A549 (cell line): ENCODE measurements at regions not wholly inside any gene's neighbourhood (a gene's known extent, or its start where the extent isn't known, plus 50 kb on each side); places are given as distances from the start of the nearest gene placed in this dataset.

Experiments used
- ATAC-seq, 2 experiments: fragments of 200-7000 bp in 1 of 2; fragments of >200 bp in 1 of 2; cut with Nextera tagmentation in 1 of 2; cut with Tn5 transposase in 1 of 2; 3 replicates each; pipeline versions ENCODE4 v1.8.0 to v1.9.1; 2018 to 2020; ENCODE audit warnings: mild to moderate bottlenecking in 1 of 2, moderate library complexity in 1 of 2
- CTCF ChIA-PET: fragments of 300-600 bp; sonication (Branson Sonifier 250); formaldehyde crosslinking; extraction: SDS; loops from one replicate; lab custom pipeline; 2021; ENCODE audit warnings: antibody characterized with exemption, inconsistent platforms; lab: Yijun Ruan, JAX
- POLR2A ChIA-PET: fragments of 350-600 bp; formaldehyde crosslinking; extraction: SDS; loops from one replicate; lab custom pipeline; 2021; ENCODE audit warnings: antibody characterized with exemption, inconsistent platforms; lab: Yijun Ruan, JAX
- DNase-seq, 2 experiments: peaks; one replicate each; pipeline versions ENCODE4 v3.0.0 to v3.0.0-alpha.2; 2011 to 2016; ENCODE audit warnings: low read depth in 1 of 2, low spot score in 1 of 2
- FAIRE-seq: peaks from 2 replicates; lab custom pipeline; 2011; peaks lifted over from hg19 to GRCh38; lab: Jason Lieb, UNC
- H3K27ac ChIP-seq, 2 experiments: fragments of >200 bp; sonication (Bioruptor Twin); formaldehyde crosslinking; 3 replicates each; pipeline ENCODE4 v1.5.1; 2016 to 2017
- H3K4me1 ChIP-seq: fragments of >200 bp; sonication (Bioruptor Twin); formaldehyde crosslinking; 3 replicates; pipeline ENCODE4 v1.6.1; 2016
- H3K4me2 ChIP-seq: fragments of >200 bp; sonication (Bioruptor Twin); formaldehyde crosslinking; 3 replicates; pipeline ENCODE4 v1.6.1; 2016
- H3K4me3 ChIP-seq: fragments of >200 bp; sonication (Bioruptor Twin); formaldehyde crosslinking; 3 replicates; pipeline ENCODE4 v1.5.1; 2016
- H3K9me3 ChIP-seq: fragments of >200 bp; sonication (Bioruptor Twin); formaldehyde crosslinking; 3 replicates; pipeline ENCODE4 v1.6.1; 2016
- CBX8 ChIP-seq: fragments of 200-600 bp; sonication (generic); IDR thresholded peaks from 2 replicates; pipeline ENCODE4 v1.6.1; 2016
- CEBPB ChIP-seq, 2 experiments: fragments of >200 bp in 1 of 2; sonication (Bioruptor Twin) in 1 of 2; formaldehyde crosslinking in 1 of 2; IDR thresholded peaks; 2 replicates each; pipeline ENCODE4 v1.6.1; 2012 to 2016
- CTCF ChIP-seq: fragments of >200 bp; sonication (Bioruptor Twin); formaldehyde crosslinking; IDR thresholded peaks from 3 replicates; pipeline ENCODE4 v1.5.1; 2016
- E2F6 ChIP-seq: IDR thresholded peaks from 2 replicates; pipeline ENCODE4 v1.6.1; 2012; ENCODE audit warnings: low read depth, borderline replicate concordance
- EHF ChIP-seq: fragments of 250-450 bp; sonication (Bioruptor Pico); IDR thresholded peaks from 2 replicates; pipeline ENCODE4 v1.5.0; 2020; ENCODE audit warnings: mild to moderate bottlenecking
- EHMT2 ChIP-seq: fragments of 200-600 bp; sonication (generic); IDR thresholded peaks from 2 replicates; pipeline ENCODE4 v1.6.1; 2016; ENCODE audit warnings: antibody characterized with exemption, low read depth, mild to moderate bottlenecking, moderate library complexity
- ELK1 ChIP-seq: fragments of 150-350 bp; IDR thresholded peaks from 2 replicates; pipeline ENCODE4 v1.6.1; 2014; ENCODE audit warnings: low read depth, mild to moderate bottlenecking, low read length
- HDAC2 ChIP-seq: fragments of 200-600 bp; sonication (generic); IDR thresholded peaks from 2 replicates; pipeline ENCODE4 v1.6.1; 2016
- JUN ChIP-seq, 2 experiments: fragments of >200 bp; sonication (Bioruptor Twin); formaldehyde crosslinking; IDR thresholded peaks; 2 replicates in 1 of 2; 3 replicates in 1 of 2; pipeline ENCODE4 v1.6.1; 2016 to 2017
- KDM1A ChIP-seq: fragments of 200-600 bp; sonication (generic); IDR thresholded peaks from 2 replicates; pipeline ENCODE4 v1.6.1; 2016; ENCODE audit warnings: low read depth, mild to moderate bottlenecking
- KDM5A ChIP-seq: fragments of 200-600 bp; sonication (generic); IDR thresholded peaks from 2 replicates; pipeline ENCODE4 v1.6.1; 2016; ENCODE audit warnings: antibody characterized with exemption, mild to moderate bottlenecking
- MAX ChIP-seq: IDR thresholded peaks from 2 replicates; pipeline ENCODE4 v1.6.1; 2012
- MAZ ChIP-seq: fragments of 150-350 bp; IDR thresholded peaks from 2 replicates; pipeline ENCODE4 v1.6.1; 2014; ENCODE audit warnings: antibody characterized with exemption, low read depth, low read length, borderline replicate concordance
- MYC ChIP-seq: IDR thresholded peaks from 2 replicates; pipeline ENCODE4 v1.6.1; 2012; ENCODE audit warnings: mild to moderate bottlenecking, inconsistent platforms, low read length, improper control_type of control experiment, borderline replicate concordance
- NPAS2 ChIP-seq: fragments of 250-450 bp; sonication (Bioruptor Pico); IDR thresholded peaks from 2 replicates; pipeline ENCODE4 v1.8.0; 2022; ENCODE audit warnings: mild to moderate bottlenecking, moderate library complexity, borderline replicate concordance
- NR3C1 ChIP-seq: fragments of >200 bp; sonication (Bioruptor Twin); formaldehyde crosslinking; IDR thresholded peaks from 3 replicates; pipeline ENCODE4 v1.6.1; 2017
- PBX3 ChIP-seq: IDR thresholded peaks from 2 replicates; pipeline ENCODE4 v1.6.1; 2012
- PHF8 ChIP-seq: fragments of 200-600 bp; sonication (generic); IDR thresholded peaks from 2 replicates; pipeline ENCODE4 v1.6.1; 2016; ENCODE audit warnings: low read depth, mild to moderate bottlenecking, antibody characterized with exemption, moderate library complexity, borderline replicate concordance
- RFX5 ChIP-seq: fragments of 450-650 bp; IDR thresholded peaks from 2 replicates; pipeline ENCODE4 v1.7.1; 2014; ENCODE audit warnings: antibody characterized with exemption, mild to moderate bottlenecking, moderate library complexity
- RNF2 ChIP-seq: fragments of 200-600 bp; sonication (generic); IDR thresholded peaks from 2 replicates; pipeline ENCODE4 v1.6.1; 2016; ENCODE audit warnings: low read depth, mild to moderate bottlenecking, antibody characterized with exemption, moderate library complexity, borderline replicate concordance
- WGBS: methylation state at CpG from one replicate; pipeline ENCODE4 v1.1.6; 2017; ENCODE audit errors: missing lambda C conversion rate; 5-methylcytosine and 5-hydroxymethylcytosine counted together

- Histone ChIP-seq H3K4me1 (peaks cover 10% of the 10 kb centered on the region; the same call in 2 of the 3 replicates), H3K27ac (no peak overlapping the region), H3K9me3 (peaks cover 4% of the 10 kb centered on the region; the same call in 1 of the 3 replicates)
- WGBS, result 70% methylated on average over 4 of the region's 4 CpGs
- no peak for FAIRE-seq
- ATAC-seq, result no peak
- CTCF ChIA-PET, result no interaction called here
- TF ChIP-seq HDAC2, result no peak
- TF ChIP-seq E2F6, result no peak
- no peak for TF ChIP-seq KDM1A
- TF ChIP-seq RNF2, result no peak
- no peak for TF ChIP-seq CBX8
- no peak for TF ChIP-seq NPAS2 (CRISPR knock-in tag)
- no peak for TF ChIP-seq ELK1
- no peak for TF ChIP-seq PHF8
- TF ChIP-seq, all 56 proteins: peak for 0
- DNase-seq, result no peak
- H3K4me3 ChIP-seq, result no peak overlapping the region
- POLR2A ChIA-PET, result no interaction called here
- no peak overlapping the region for H3K4me2 ChIP-seq
These were observed 672.5 kb upstream of the ANKRD30A start for GRCh38 chr10:36452851-36453250.

GRCh38 chr10:36451391-36451970, 673.9 kb upstream of the ANKRD30A start:
- FAIRE-seq, result no peak
- DNase-seq, result no peak
- ChIA-PET POLR2A (no interaction called here), CTCF (no interaction called here)
- H3K4me1 ChIP-seq, result peaks cover 10% of the 10 kb centered on the region; the same call in 2 of the 3 replicates
- H3K9me3 ChIP-seq, result no peaks in the 10 kb centered on the region
- H3K27ac ChIP-seq, result no peak overlapping the region
- H3K4me2 ChIP-seq, result no peak overlapping the region
- WGBS, result 81% methylated on average over 8 of the region's 8 CpGs
- ATAC-seq, result no peak
- H3K4me3 ChIP-seq, result no peak overlapping the region
- TF ChIP-seq JUN (IDR thresholded peaks at IDR 0.05) (no peak), EHMT2 (no peak), CTCF (no peak), KDM5A (no peak), PBX3 (no peak), RNF2 (no peak), RFX5 (no peak), CEBPB (IDR thresholded peaks at IDR 0.05) (no peak), EHF (CRISPR knock-in tag) (no peak), NR3C1 (no peak), MAZ (no peak), MYC (no peak), MAX (no peak)
- TF ChIP-seq, all 56 proteins: peak for 0
